Left renal pelvis (tissue), 4 donors: ENCODE measurements at regions not wholly inside any gene's neighbourhood (a gene's known extent, or its start where the extent isn't known, plus 50 kb on each side); places are given as distances from the start of the nearest gene placed in this dataset.
A peak's percentile ranks its signal among the peaks of the same experiment; 100 is the strongest.

Source experiments
- DNase-seq, 4 donors: peaks; one replicate each; pipeline ENCODE4 v3.0.0-alpha.2; 2013; ENCODE audit warnings: low read depth in 4 of 4, low spot score in 3 of 4

DNA sequence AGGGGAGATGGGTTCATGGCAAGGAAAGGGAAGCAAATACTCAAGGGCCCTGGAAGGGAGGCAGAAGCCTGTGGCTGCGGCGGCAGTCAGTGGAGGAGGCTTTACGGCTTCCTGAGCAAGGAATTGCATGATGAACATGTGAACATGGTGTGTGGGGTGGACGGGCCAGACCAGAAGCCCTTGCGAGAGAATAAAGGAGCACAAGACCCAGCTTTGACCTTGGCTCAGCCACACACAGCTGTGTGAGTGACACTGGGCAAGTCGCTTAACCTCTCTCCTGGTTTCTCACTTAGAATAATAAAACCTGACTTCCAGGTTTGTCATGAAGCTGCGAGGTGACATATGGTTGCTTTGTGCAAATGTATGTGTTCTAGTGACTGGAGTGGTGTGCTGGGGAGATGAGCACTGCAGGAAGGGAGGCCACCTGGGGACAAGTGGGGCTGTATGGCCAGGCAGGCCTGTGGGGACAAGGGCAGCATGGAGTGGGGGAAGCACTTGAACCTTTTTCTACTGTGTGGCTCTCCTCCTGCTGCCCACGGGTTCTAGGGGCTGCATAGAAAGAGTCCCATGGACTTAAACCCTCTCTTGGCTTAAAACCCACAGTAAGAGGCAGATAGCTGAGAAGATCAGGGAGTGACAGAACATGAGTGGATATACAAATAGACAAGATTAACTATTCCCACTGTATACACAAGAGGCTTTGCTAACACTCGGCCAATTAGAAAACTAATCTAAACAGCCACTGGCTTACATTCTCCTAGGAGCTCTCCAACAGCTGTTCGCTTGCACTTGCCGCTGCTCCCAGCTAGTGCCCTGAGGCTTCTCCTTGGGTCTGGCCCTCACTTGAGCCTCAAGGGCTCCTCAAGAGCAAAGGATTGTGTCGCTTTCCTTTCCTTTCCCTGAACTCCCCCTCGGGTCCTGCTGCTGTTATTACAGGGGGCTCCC lies 67.3 kb upstream of the CDON start:
- no peak for DNase-seq

GRCh38 chr11:126127898-126128297 lies 65.2 kb upstream of the CDON start:
- DNase-seq, result no peak

- DNase-seq, result no peak
Observed at GRCh38 chr11:126127284-126127845, 64.7 kb upstream of the CDON start.

DNA sequence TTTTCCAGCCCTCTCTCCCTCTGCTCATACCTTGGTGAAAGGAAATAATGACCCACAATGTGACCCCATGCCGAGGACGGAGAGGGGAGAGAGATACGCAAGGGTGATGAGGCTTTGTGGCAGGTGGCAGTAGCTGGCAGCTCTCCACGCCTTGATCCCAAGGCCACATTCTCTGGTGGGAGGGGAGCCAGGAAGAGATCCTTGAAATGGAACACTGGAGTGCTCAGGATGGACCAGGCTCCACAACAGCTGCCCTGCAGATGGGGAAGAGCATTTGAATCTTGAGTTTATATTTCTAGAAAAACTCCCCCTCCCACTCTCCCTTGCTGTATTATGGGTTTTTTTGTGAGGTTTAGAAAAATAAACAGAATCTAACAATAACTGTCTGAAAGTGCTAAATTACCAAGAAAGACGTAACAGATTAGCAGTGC lies 61.6 kb upstream of the CDON start:
- DNase-seq, result no peak

DNA sequence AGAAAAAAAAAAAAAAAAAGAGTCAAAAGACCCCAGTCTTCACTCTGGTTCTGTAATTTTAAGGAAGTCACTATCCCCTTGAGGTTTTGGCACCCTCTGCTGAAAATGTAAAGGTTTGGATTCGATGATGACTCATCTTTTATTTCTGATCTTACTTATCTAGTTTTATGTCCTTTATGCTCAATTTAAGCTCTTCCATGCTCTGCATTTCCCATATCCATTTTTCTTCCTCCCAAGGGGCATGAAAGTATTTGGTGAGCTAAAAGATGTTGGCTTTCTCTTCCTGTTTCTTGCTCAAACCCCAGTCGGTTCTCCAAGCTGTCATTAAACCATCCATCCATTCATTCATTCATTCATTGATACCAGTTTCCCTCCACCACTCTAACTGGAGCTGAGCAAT lies 61.0 kb upstream of the CDON start:
- DNase-seq, result no peak

GRCh38 chr11:126122863-126123262 lies 60.2 kb upstream of the CDON start:
- no peak for DNase-seq

GRCh38 chr11:126121296-126121695 lies 58.6 kb upstream of the CDON start:
- no peak for DNase-seq

DNA sequence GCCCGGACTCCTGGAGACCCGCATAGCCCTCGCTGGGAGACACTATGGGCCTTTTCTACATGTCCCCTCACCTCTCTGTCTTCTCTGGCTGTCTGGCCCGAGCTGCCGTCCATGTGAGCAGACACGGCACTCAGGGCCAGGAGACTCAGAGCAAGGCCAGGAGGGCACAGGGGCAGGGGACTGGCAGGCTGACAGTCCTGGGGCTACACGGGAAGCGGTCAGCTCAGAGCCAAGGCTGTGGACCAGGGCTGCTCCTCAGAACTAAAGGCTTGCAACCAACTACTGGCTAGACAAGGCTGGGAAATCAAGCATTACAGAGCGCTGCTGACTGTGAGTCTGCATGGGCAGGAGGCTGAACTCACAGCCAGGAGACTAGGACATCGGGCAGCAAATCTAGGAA lies 56.1 kb upstream of the CDON start:
- no peak for DNase-seq

DNA sequence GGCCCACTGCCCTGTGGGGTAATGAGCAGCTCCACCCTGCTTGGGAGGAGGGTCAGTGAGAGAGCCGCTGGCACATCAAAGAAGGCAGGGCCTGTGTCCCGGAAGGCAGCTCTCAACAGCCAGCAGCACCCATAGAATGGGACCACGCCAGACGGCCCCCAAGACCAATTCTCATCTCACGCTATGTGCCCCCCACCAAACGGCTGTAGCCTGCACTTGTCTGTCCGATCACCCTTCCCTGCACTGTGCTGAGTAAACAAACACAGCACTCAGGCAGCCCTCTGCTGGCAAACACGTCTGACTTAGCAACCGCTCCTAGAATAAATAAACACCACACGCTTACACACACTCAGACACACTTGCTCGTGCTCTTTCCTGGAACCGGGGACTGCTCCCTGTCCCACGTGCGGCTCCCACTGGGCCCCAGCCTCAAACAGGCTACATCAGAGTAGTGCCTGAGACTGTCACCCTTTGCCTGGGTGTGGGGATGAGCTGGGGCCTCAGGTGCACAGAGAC lies 53.2 kb upstream of the CDON start:
- peak in 2 of 4 donors; percentile 67 to 69 for DNase-seq

DNA sequence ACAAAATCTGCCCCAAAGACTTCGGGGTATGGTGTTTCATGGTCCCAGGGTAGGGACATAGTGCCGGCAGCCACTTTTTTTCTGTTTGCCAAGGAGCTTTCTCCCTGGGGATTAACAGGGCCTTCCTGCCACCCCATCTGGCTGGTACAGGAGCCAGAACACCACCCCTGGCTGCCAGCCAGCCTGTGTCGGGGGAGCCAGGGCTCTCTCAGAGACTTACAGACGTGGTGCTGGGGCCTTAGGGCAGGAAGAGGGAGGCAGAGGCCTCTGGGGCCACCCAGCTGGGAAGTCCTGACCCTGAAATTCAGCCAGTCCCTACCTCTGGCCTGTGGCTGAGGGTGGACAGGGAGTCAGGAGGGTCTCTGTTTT lies 52.4 kb upstream of the CDON start:
- DNase-seq, result no peak

DNA sequence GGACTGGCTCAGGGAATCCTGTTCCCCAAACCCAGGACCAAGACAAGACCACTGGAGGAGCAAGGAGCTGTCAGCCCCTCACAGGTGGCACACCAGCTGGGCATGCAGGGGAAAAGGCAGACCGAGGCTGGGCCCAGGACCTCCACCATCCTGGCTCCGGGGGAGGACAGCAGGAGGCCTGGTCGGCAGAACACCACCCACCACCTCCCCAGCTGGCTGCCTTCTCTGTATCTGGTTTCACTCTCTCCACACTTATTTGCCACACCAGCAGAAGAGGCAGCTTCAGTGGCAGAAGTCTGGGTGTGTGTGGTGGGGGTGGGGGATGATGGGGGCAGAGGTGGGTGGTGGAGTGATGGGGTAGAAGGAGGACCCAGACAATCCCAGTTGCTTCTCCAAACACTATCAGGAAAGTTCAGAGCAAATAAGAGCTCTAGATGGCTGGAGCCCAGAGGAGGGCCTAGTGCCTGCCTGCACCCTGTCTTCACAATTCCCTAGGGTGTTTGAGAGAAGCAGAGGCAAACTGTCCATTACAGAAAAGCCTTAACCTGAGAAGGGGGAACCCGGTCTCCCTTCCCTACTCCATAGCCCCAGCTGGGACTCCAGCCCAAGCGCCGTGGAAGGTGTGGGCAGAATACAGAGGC lies 51.9 kb upstream of the CDON start:
- DNase-seq, result no peak

GRCh38 chr11:126113963-126114362 lies 51.3 kb upstream of the CDON start:
- DNase-seq, result no peak

GRCh38 chr11:126113515-126113957 lies 50.9 kb upstream of the CDON start:
- no peak for DNase-seq

- DNase-seq, result no peak
Observed at GRCh38 chr11:126113012-126113411, 50.3 kb upstream of the CDON start.

DNA sequence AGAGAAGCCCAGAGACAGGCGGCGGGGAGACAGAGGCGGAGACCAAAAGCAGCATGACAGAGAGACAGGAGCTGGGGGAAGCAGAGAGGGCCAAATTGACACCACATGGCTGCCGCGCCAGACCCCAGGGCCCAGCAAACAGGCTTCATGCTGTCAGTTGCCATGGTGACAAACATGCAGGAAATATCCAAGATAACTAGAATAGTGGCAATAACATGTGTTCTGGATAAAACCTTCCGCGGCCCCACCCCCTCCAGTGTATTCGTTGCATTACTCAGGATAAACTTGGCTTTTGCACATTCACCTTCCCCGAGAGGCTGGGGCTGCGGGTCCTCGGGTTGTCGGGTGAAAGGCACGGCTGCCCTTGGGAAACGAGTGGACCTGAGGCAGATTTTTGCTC lies 49.9 kb upstream of the CDON start:
- no peak for DNase-seq
